ENCODE measurements at regions not wholly inside any gene's neighbourhood (a gene's known extent, or its start where the extent isn't known, plus 50 kb on each side); places are given as distances from the start of the nearest gene placed in this dataset.

DNA sequence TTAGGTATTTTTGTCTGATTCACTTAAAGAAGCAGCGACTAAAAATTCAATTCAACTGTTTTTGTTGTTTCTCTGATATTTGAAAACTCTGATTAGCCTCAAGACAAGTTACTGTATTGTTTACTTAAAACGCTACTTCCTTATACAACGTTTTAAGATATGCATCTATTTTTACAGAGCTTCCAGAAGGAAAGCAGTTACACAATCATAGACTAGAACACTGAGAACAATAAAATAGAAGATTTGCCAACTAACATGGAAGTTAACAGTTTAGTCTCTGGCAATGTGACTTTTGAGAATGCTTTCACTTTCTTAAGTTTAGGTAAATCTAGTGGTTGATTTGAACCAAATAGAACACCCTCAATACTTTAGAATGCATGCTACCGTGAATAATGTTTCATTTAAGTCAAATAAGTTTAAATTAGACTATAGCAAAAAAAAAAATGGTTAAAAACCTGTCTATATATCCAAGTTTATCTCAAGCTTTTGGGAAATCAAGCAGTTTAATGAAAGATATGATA, 614.8 kb downstream of the DACH1 start:
- Histone ChIP-seq H3K4me3 (ENCODE audit: low read length, poor library complexity, severe bottlenecking) (no peak overlapping the region), H3K79me2 (ENCODE audit: insufficient read depth, low read length) (no peaks in the 10 kb centered on the region), H3K9me2 (replicated peaks; ENCODE audit: low read depth, low read length) (no peaks in the 10 kb centered on the region), H3K36me3 (ENCODE audit: insufficient read depth, low read length) (no peaks in the 10 kb centered on the region), H3K27me3 (ENCODE audit: insufficient read depth, low read length, poor library complexity, severe bottlenecking) (no peaks in the 10 kb centered on the region), H3K4me1 (ENCODE audit: insufficient read depth, low read length, poor library complexity, severe bottlenecking) (no peaks in the 10 kb centered on the region), H3K4me2 (ENCODE audit: low read depth, low read length, poor library complexity, severe bottlenecking) (peak overlapping the region; percentile 22), H2AFZ (ENCODE audit: low read length) (peak overlapping the region; percentile 81; the same call in 1 of the 2 replicates), H4K20me1 (ENCODE audit: insufficient read depth, low read length, poor library complexity, severe bottlenecking) (no peaks in the 10 kb centered on the region), H3K9me3 (ENCODE audit: insufficient read depth, low read depth, low read length) (no peaks in the 10 kb centered on the region), H3K9ac (ENCODE audit: low read depth, low read length, poor library complexity, severe bottlenecking) (no peak overlapping the region), H3F3A (ENCODE audit: low read depth) (no peaks in the 10 kb centered on the region)
- TF ChIP-seq EZH2phosphoT487 (IDR thresholded peaks at IDR 0.05; ENCODE audit: borderline replicate concordance) = no peak
- TF ChIP-seq, protein P1, sequence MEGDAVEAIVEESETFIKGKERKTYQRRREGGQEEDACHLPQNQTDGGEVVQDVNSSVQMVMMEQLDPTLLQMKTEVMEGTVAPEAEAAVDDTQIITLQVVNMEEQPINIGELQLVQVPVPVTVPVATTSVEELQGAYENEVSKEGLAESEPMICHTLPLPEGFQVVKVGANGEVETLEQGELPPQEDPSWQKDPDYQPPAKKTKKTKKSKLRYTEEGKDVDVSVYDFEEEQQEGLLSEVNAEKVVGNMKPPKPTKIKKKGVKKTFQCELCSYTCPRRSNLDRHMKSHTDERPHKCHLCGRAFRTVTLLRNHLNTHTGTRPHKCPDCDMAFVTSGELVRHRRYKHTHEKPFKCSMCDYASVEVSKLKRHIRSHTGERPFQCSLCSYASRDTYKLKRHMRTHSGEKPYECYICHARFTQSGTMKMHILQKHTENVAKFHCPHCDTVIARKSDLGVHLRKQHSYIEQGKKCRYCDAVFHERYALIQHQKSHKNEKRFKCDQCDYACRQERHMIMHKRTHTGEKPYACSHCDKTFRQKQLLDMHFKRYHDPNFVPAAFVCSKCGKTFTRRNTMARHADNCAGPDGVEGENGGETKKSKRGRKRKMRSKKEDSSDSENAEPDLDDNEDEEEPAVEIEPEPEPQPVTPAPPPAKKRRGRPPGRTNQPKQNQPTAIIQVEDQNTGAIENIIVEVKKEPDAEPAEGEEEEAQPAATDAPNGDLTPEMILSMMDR (conservative IDR thresholded peaks at IDR 0.05; ENCODE audit: low read length) = no peak

GRCh38 chr13:71251292-71251951, 615.6 kb downstream of the DACH1 start:
- Histone ChIP-seq H3K79me2 (ENCODE audit: insufficient read depth, low read length) (no peaks in the 10 kb centered on the region), H2AFZ (ENCODE audit: low read length) (no peak overlapping the region), H3K4me3 (ENCODE audit: low read length, poor library complexity, severe bottlenecking) (no peak overlapping the region), H3K9me2 (replicated peaks; ENCODE audit: low read depth, low read length) (no peaks in the 10 kb centered on the region), H3F3A (ENCODE audit: low read depth) (no peaks in the 10 kb centered on the region), H3K4me1 (ENCODE audit: insufficient read depth, low read length, poor library complexity, severe bottlenecking) (no peaks in the 10 kb centered on the region), H3K9me3 (ENCODE audit: insufficient read depth, low read depth, low read length) (no peaks in the 10 kb centered on the region), H3K4me2 (ENCODE audit: low read depth, low read length, poor library complexity, severe bottlenecking) (no peak overlapping the region), H3K27me3 (ENCODE audit: insufficient read depth, low read length, poor library complexity, severe bottlenecking) (no peaks in the 10 kb centered on the region), H3K9ac (ENCODE audit: low read depth, low read length, poor library complexity, severe bottlenecking) (no peak overlapping the region), H3K36me3 (ENCODE audit: insufficient read depth, low read length) (no peaks in the 10 kb centered on the region), H4K20me1 (ENCODE audit: insufficient read depth, low read length, poor library complexity, severe bottlenecking) (no peaks in the 10 kb centered on the region)
- TF ChIP-seq, protein P1 (conservative IDR thresholded peaks at IDR 0.05; ENCODE audit: low read length) = no peak
- no peak for TF ChIP-seq EZH2phosphoT487 (IDR thresholded peaks at IDR 0.05; ENCODE audit: borderline replicate concordance)

- Histone ChIP-seq H3K9ac (ENCODE audit: low read depth, low read length, poor library complexity, severe bottlenecking) (no peak overlapping the region), H3K4me2 (ENCODE audit: low read depth, low read length, poor library complexity, severe bottlenecking) (no peak overlapping the region), H3K36me3 (ENCODE audit: insufficient read depth, low read length) (no peaks in the 10 kb centered on the region), H3K4me1 (ENCODE audit: insufficient read depth, low read length, poor library complexity, severe bottlenecking) (no peaks in the 10 kb centered on the region), H2AFZ (ENCODE audit: low read length) (0 out of 2 replicates have a peak overlapping the region, but pooled peaks have one; percentile 23), H3F3A (ENCODE audit: low read depth) (no peaks in the 10 kb centered on the region), H3K27me3 (ENCODE audit: insufficient read depth, low read length, poor library complexity, severe bottlenecking) (no peaks in the 10 kb centered on the region), H3K79me2 (ENCODE audit: insufficient read depth, low read length) (no peaks in the 10 kb centered on the region), H3K9me3 (ENCODE audit: insufficient read depth, low read depth, low read length) (no peaks in the 10 kb centered on the region), H4K20me1 (ENCODE audit: insufficient read depth, low read length, poor library complexity, severe bottlenecking) (no peaks in the 10 kb centered on the region), H3K9me2 (replicated peaks; ENCODE audit: low read depth, low read length) (no peaks in the 10 kb centered on the region), H3K4me3 (ENCODE audit: low read length, poor library complexity, severe bottlenecking) (no peak overlapping the region)
- TF ChIP-seq, protein P1 (conservative IDR thresholded peaks at IDR 0.05; ENCODE audit: low read length) = no peak
- TF ChIP-seq EZH2phosphoT487 (IDR thresholded peaks at IDR 0.05; ENCODE audit: borderline replicate concordance) = no peak
Observed at GRCh38 chr13:71249011-71249410, 618.0 kb downstream of the DACH1 start.

Measured in Loucy (cell line).